HCT116 (cell line): ENCODE measurements at regions not wholly inside any gene's neighbourhood (a gene's known extent, or its start where the extent isn't known, plus 50 kb on each side); places are given as distances from the start of the nearest gene placed in this dataset.

Experiments
- ATAC-seq: fragments of 200-7000 bp; cut with Tn5 transposase; 2 replicates; pipeline ENCODE4 v1.9.1; 2020; ENCODE audit warnings: mild to moderate bottlenecking, moderate library complexity
- BruUV-seq: library from RNA; stranded (reverse); fragments of 400-500 nt; replicated peaks from 2 replicates; lab custom pipeline; 2021; lab: Mats Ljungman, UMichigan
- CTCF ChIA-PET: fragments of 300-600 bp; sonication (Branson Sonifier 250); formaldehyde crosslinking; loops from one replicate; lab custom pipeline; 2021; ENCODE audit warnings: antibody characterized with exemption; lab: Charles Lee
- POLR2A ChIA-PET: fragments of 300-600, 350-600 bp; sonication (Branson Sonifier 250); formaldehyde crosslinking; loops from one replicate; lab custom pipeline; 2021; ENCODE audit warnings: antibody characterized with exemption; lab: Charles Lee
- RAD21 ChIA-PET, 2 experiments: fragments of 300-600 bp; sonication (Branson Sonifier 250); formaldehyde crosslinking; loops; one replicate each; lab custom pipeline; 2023; ENCODE audit warnings: low total read pairs in 2 of 2; ENCODE audit not compliant: uncharacterized antibody in 2 of 2, unreplicated experiment in 2 of 2, low non-redundant PET in 1 of 2; lab: Charles Lee
- DNase-seq: peaks from one replicate; pipeline ENCODE4 v3.0.0-alpha.2; 2010; ENCODE audit warnings: low read depth, low spot score
- H2AFZ ChIP-seq: fragments of 200-600 bp; shearing (Covaris generic), sonication (generic); 2 replicates; pipeline ENCODE4 v1.6.1; 2017; ENCODE audit warnings: low read depth, mixed run types, mixed read lengths, antibody characterized with exemption, low read length; ENCODE audit not compliant: poor library complexity, severe bottlenecking
- H3K27ac ChIP-seq: 2 replicates; pipeline ENCODE4 v1.5.1; 2012; ENCODE audit warnings: low read depth, low read length
- H3K27me3 ChIP-seq: fragments of 200-600 bp; sonication (generic); 2 replicates; pipeline ENCODE4 v1.6.1; 2016; ENCODE audit warnings: mixed run types, low read length, mixed read lengths; ENCODE audit not compliant: insufficient read depth
- H3K36me3 ChIP-seq, 2 experiments: fragments of 200-500 bp in 1 of 2; fragments of 200-600 bp in 1 of 2; sonication (Bioruptor generic) in 1 of 2; sonication (generic) in 1 of 2; 2 replicates each; pipeline versions ENCODE4 v1.5.1 to v1.6.1; 2014 to 2016; ENCODE audit warnings: low read length in 2 of 2, inconsistent platforms in 1 of 2, mixed read lengths in 1 of 2, mixed run types in 1 of 2; ENCODE audit not compliant: insufficient read depth in 2 of 2, control insufficient read depth in 1 of 2
- H3K4me1 ChIP-seq, 2 experiments: fragments of 200-600 bp in 1 of 2; sonication (generic) in 1 of 2; 2 replicates each; pipeline versions ENCODE4 v1.5.1 to v1.6.1; 2012 to 2017; ENCODE audit warnings: low read length in 2 of 2, inconsistent platforms in 1 of 2, mild to moderate bottlenecking in 1 of 2, mixed read lengths in 1 of 2, mixed run types in 1 of 2, moderate library complexity in 1 of 2; ENCODE audit not compliant: insufficient read depth in 2 of 2, control insufficient read depth in 1 of 2
- H3K4me2 ChIP-seq: fragments of 200-600 bp; sonication (generic); 2 replicates; pipeline ENCODE4 v1.6.1; 2017; ENCODE audit warnings: mixed run types, low read length, mixed read lengths
- H3K4me3 ChIP-seq, 2 experiments: fragments of 200-600 bp in 1 of 2; sonication (generic) in 1 of 2; replicated peaks in 1 of 2; 2 replicates each; pipeline ENCODE4 v1.5.1; 2011 to 2016; ENCODE audit warnings: low read length in 2 of 2, control low read depth in 1 of 2, low read depth in 1 of 2, mild to moderate bottlenecking in 1 of 2, mixed read lengths in 1 of 2, mixed run types in 1 of 2
- H3K79me2 ChIP-seq: fragments of 200-600 bp; sonication (generic); 2 replicates; pipeline ENCODE4 v1.6.1; 2017; ENCODE audit warnings: mild to moderate bottlenecking, mixed run types, low read length, moderate library complexity, mixed read lengths; ENCODE audit not compliant: insufficient read depth
- H3K9ac ChIP-seq: fragments of 200-600 bp; sonication (generic); 2 replicates; pipeline ENCODE4 v1.6.1; 2016; ENCODE audit warnings: low read length, mixed read lengths
- H3K9me2 ChIP-seq: fragments of 200-600 bp; sonication (generic), shearing (Covaris generic); 2 replicates; pipeline ENCODE4 v1.6.1; 2017; ENCODE audit warnings: mixed run types, mild to moderate bottlenecking, moderate library complexity; ENCODE audit not compliant: insufficient read depth
- H3K9me3 ChIP-seq, 2 experiments: fragments of 200-500 bp in 1 of 2; fragments of 200-600 bp in 1 of 2; sonication (Bioruptor generic) in 1 of 2; sonication (generic) in 1 of 2; 2 replicates each; pipeline ENCODE4 v1.6.1; 2014 to 2017; ENCODE audit warnings: low read length in 2 of 2, mixed read lengths in 2 of 2, inconsistent platforms in 1 of 2, low read depth in 1 of 2, mild to moderate bottlenecking in 1 of 2, mixed run types in 1 of 2, moderate library complexity in 1 of 2; ENCODE audit not compliant: control insufficient read depth in 1 of 2, insufficient read depth in 1 of 2
- H4K20me1 ChIP-seq: fragments of 200-600 bp; sonication (generic), shearing (Covaris generic); 2 replicates; pipeline ENCODE4 v1.6.1; 2017; ENCODE audit warnings: mixed run types, mild to moderate bottlenecking, moderate library complexity; ENCODE audit not compliant: insufficient read depth
- CEBPB ChIP-seq: IDR thresholded peaks from 2 replicates; pipeline ENCODE4 v1.6.1; 2012; ENCODE audit warnings: low read depth
- CTCF ChIP-seq, 3 experiments: fragments of 200-600 bp in 1 of 3; sonication (generic) in 1 of 3; IDR thresholded peaks in 2 of 3; conservative IDR thresholded peaks in 1 of 3; 2 replicates each; pipeline ENCODE4 v1.5.1; 2012 to 2017; ENCODE audit warnings: low read depth in 2 of 3, low read length in 2 of 3, antibody characterized with exemption in 1 of 3, borderline replicate concordance in 1 of 3, control low read depth in 1 of 3, mild to moderate bottlenecking in 1 of 3, mixed read lengths in 1 of 3, mixed run types in 1 of 3, moderate library complexity in 1 of 3; ENCODE audit not compliant: insufficient read depth in 1 of 3
- EGR1 ChIP-seq: IDR thresholded peaks from 2 replicates; pipeline ENCODE4 v1.6.1; 2012; ENCODE audit warnings: low read depth
- ELF1 ChIP-seq: IDR thresholded peaks from 2 replicates; pipeline ENCODE4 v1.6.1; 2012; ENCODE audit warnings: low read depth, borderline replicate concordance
- EZH2 ChIP-seq: fragments of 200-600 bp; sonication (generic); IDR thresholded peaks from 2 replicates; pipeline ENCODE4 v1.6.1; 2017; ENCODE audit warnings: antibody characterized with exemption, mixed run types
- FOSL1 ChIP-seq: IDR thresholded peaks from 2 replicates; pipeline ENCODE4 v1.6.1; 2012; ENCODE audit warnings: low read depth
- JUND ChIP-seq: IDR thresholded peaks from 2 replicates; pipeline ENCODE4 v1.6.1; 2012
- POLR2A ChIP-seq: IDR thresholded peaks from 2 replicates; pipeline ENCODE4 v1.7.0; 2011; ENCODE audit warnings: borderline replicate concordance; ENCODE audit not compliant: insufficient read depth, insufficient read length; ENCODE audit errors: extremely low read depth
- POLR2AphosphoS5 ChIP-seq: IDR thresholded peaks from 2 replicates; pipeline ENCODE4 v1.6.1; 2011; ENCODE audit warnings: mild to moderate bottlenecking, low read depth, low read length, moderate library complexity
- RAD21 ChIP-seq: IDR thresholded peaks from 2 replicates; pipeline ENCODE4 v1.6.1; 2012; ENCODE audit warnings: low read depth, mild to moderate bottlenecking
- REST ChIP-seq: IDR thresholded peaks from 2 replicates; pipeline ENCODE4 v1.6.1; 2012; ENCODE audit warnings: low read depth
- SIN3A ChIP-seq: IDR thresholded peaks from 2 replicates; pipeline ENCODE4 v1.6.1; 2012; ENCODE audit warnings: low read depth
- SP1 ChIP-seq: IDR thresholded peaks from 2 replicates; pipeline ENCODE4 v1.6.1; 2012; ENCODE audit warnings: low read depth
- YY1 ChIP-seq: IDR thresholded peaks from 2 replicates; pipeline ENCODE4 v1.6.1; 2011; ENCODE audit warnings: low read length, low read depth, moderate library complexity, mild to moderate bottlenecking; ENCODE audit not compliant: insufficient replicate concordance; ENCODE audit errors: extremely low read depth
- ZNF274 ChIP-seq: fragments of 200-500 bp; sonication (Bioruptor generic); IDR thresholded peaks from 2 replicates; pipeline ENCODE4 v1.6.1; 2014; ENCODE audit warnings: mild to moderate bottlenecking, low read depth, low read length, inconsistent platforms
- intact Hi-C: fragments of 100-400 bp; cut with micrococcal nuclease; formaldehyde crosslinking; loops from 2 replicates; pipeline ENCODE4 v1.10.0; 2022

- Histone ChIP-seq H3K4me3 (no peak overlapping the region), H3K27me3 (no peaks in the 10 kb centered on the region), H3K9me3 (peaks cover 0 to 10% of the 10 kb centered on the region in 2 experiments; a peak in 2 of 4 replicates), H3K4me1 (no peaks in the 10 kb centered on the region), H3K36me3 (no peaks in the 10 kb centered on the region), H3K9ac (no peak overlapping the region), H3K27ac (no peak overlapping the region), H3K4me2 (no peak overlapping the region), H3K79me2 (no peaks in the 10 kb centered on the region)
- RAD21 ChIA-PET, result no interaction called here
- CTCF ChIA-PET, result no interaction called here
- POLR2A ChIA-PET, result no interaction called here
- no peak for ATAC-seq
- BruUV-seq, result no TSS peak
- DNase-seq, result no peak
- intact Hi-C loops, result no loop called here
- no peak for TF ChIP-seq EZH2
- no peak for TF ChIP-seq ZNF274
- no peak for TF ChIP-seq SIN3A
- TF ChIP-seq, all 23 proteins: peak for 0
- Histone ChIP-seq H2AFZ (no peak overlapping the region), H3K9me2 (no peaks in the 10 kb centered on the region), H4K20me1 (no peaks in the 10 kb centered on the region)
These were observed 306.9 kb upstream of the ADAMTS16 start for GRCh38 chr5:4833104-4833738.

GRCh38 chr5:4837489-4838058 is 302.6 kb upstream of the ADAMTS16 start:
- Histone ChIP-seq H3K9me3 (peaks cover 0 to 6% of the 10 kb centered on the region in 2 experiments; a peak in 2 of 4 replicates), H3K79me2 (no peaks in the 10 kb centered on the region), H2AFZ (no peak overlapping the region), H3K4me3 (no peak overlapping the region), H3K36me3 (no peaks in the 10 kb centered on the region), H4K20me1 (no peaks in the 10 kb centered on the region), H3K9ac (no peak overlapping the region), H3K27ac (no peak overlapping the region), H3K27me3 (no peaks in the 10 kb centered on the region), H3K4me2 (no peak overlapping the region), H3K9me2 (no peaks in the 10 kb centered on the region), H3K4me1 (no peaks in the 10 kb centered on the region)
- DNase-seq (no peak), ATAC-seq (no peak)
- POLR2A ChIA-PET, result no interaction called here
- CTCF ChIA-PET, result no interaction called here
- intact Hi-C loops, result no loop called here
- BruUV-seq, result no TSS peak
- RAD21 ChIA-PET, result no interaction called here
- TF ChIP-seq SP1, result no peak
- TF ChIP-seq FOSL1, result no peak
- TF ChIP-seq REST, result no peak
- TF ChIP-seq ELF1, result no peak
- TF ChIP-seq POLR2AphosphoS5, result no peak
- TF ChIP-seq YY1, result no peak
- no peak for TF ChIP-seq EZH2
- no peak for TF ChIP-seq POLR2A
- no peak for TF ChIP-seq JUND
- TF ChIP-seq RAD21, result no peak
- TF ChIP-seq EGR1, result no peak
- no peak for TF ChIP-seq CEBPB
- no peak for TF ChIP-seq CTCF (IDR thresholded peaks at IDR 0.05 in 2 of 3, conservative IDR thresholded peaks at IDR 0.05 in 1 of 3; ENCODE audit: borderline replicate concordance in 1 of 3, insufficient read depth in 1 of 3, low read depth in 2 of 3, low read length in 2 of 3)
- TF ChIP-seq ZNF274, result no peak
- no peak for TF ChIP-seq SIN3A
